Right cardiac atrium (tissue), 5 donors: ENCODE measurements at regions not wholly inside any gene's neighbourhood (a gene's known extent, or its start where the extent isn't known, plus 50 kb on each side); places are given as distances from the start of the nearest gene placed in this dataset.

ENCODE experiments used
- ATAC-seq, 2 donors: fragments of 200-7000 bp; cut with Tn5 transposase; one replicate each; pipeline versions ENCODE4 v1.8.0 to v1.9.1; 2020; ENCODE audit warnings: moderate library complexity in 2 of 2, mild to moderate bottlenecking in 1 of 2
- DNase-seq, 3 donors: peaks; one replicate each; pipeline ENCODE4 v3.0.0-alpha.2; 2020
- H3K27ac ChIP-seq: one replicate; pipeline ENCODE4 v1.5.1; 2013; ENCODE audit warnings: mild to moderate bottlenecking, low read length, control low read depth, moderate library complexity
- H3K27me3 ChIP-seq: one replicate; pipeline ENCODE4 v1.6.1; 2013; ENCODE audit not compliant: control insufficient read depth, insufficient read depth
- H3K4me1 ChIP-seq: one replicate; pipeline ENCODE4 v1.6.1; 2013; ENCODE audit warnings: low read length; ENCODE audit not compliant: control insufficient read depth, insufficient read depth
- H3K4me3 ChIP-seq: one replicate; pipeline ENCODE4 v1.5.1; 2013; ENCODE audit warnings: low read length, control low read depth
- H3K9me3 ChIP-seq: one replicate; pipeline ENCODE4 v1.6.1; 2013; ENCODE audit warnings: low read length; ENCODE audit not compliant: control insufficient read depth
- WGBS: extraction: QIAGEN DNeasy Blood & Tissue Kit; methylation state at CpG from one replicate; pipeline ENCODE4 v1.1.7; 2013; 5-methylcytosine and 5-hydroxymethylcytosine counted together
- intact Hi-C, 4 donors: fragments of 100-400 bp; cut with DNase I; formaldehyde crosslinking; loops; one replicate each; pipeline versions ENCODE4 v1.11.0 to v1.14.0; 2022 to 2023
- donor health status: healthy with polysubstance abuse.
- donor health status: DM: no; HTN: yes; CAD: no.
- donor health status: DM: no; HTN: no; CAD: no.
- donor health status: DM: no; HTN: yes; CAD: no; lungs with severe emphysema.
- donor health status: DM: yes; HTN: yes; CAD: no.

DNA sequence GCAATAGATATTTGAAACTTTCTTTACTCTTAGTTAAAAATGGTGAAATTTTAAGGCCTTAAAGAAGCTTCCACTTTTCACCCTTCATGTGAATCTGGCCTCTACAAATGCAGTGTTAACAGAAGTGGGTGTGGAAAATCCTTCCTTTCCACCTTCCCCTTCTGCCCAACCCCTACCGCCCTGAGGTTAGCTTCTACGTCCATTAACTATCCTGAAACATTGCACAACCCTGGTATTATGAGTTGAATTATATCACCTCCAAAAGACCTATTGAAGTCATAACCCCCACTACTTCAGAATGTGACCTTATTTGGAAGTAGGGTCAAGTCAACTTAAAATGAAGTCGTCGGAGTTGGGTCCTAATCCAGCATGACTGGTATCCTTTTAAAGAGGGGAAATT lies 80.8 kb upstream of the ACSL3 start:
- ATAC-seq = no peak
- Histone ChIP-seq H3K27me3 (no peaks in the 10 kb centered on the region), H3K9me3 (no peaks in the 10 kb centered on the region), H3K4me3 (no peak overlapping the region), H3K27ac (no peak overlapping the region), H3K4me1 (no peaks in the 10 kb centered on the region)
- 84% methylated on average over 4 of the region's 4 CpGs for WGBS
- intact Hi-C loops = no loop called here
- DNase-seq = no peak

DNA sequence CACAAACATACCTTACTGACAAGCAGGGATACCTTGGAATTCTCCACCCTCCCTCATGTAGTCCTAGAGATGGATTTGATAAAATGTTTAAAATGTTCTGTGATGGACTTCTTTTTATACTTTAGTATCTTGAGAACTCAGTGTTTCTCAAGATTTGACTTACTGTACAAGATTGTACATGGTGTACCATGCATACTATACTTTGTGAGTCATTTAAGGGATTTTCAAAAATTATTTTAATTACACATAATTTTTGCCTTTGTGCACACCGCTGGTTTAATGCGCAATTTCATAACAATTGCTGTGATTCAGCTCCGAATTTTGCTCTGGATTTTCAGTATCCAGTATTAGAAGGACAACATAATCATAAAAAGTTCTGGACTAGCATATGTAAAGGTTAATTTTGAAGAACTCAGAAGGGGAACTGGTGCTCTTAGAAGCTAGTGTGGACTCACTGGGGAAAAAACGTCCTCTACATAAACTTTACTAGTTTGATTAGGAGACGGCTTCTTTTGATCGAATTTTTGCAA lies 78.6 kb upstream of the ACSL3 start:
- WGBS = 88% methylated on average over 6 of the region's 6 CpGs
- H3K4me1 ChIP-seq = no peaks in the 10 kb centered on the region
- intact Hi-C loops = no loop called here
- H3K27me3 ChIP-seq = no peaks in the 10 kb centered on the region
- no peaks in the 10 kb centered on the region for H3K9me3 ChIP-seq
- no peak overlapping the region for H3K4me3 ChIP-seq
- ATAC-seq (no peak), DNase-seq (no peak)
- no peak overlapping the region for H3K27ac ChIP-seq

DNA sequence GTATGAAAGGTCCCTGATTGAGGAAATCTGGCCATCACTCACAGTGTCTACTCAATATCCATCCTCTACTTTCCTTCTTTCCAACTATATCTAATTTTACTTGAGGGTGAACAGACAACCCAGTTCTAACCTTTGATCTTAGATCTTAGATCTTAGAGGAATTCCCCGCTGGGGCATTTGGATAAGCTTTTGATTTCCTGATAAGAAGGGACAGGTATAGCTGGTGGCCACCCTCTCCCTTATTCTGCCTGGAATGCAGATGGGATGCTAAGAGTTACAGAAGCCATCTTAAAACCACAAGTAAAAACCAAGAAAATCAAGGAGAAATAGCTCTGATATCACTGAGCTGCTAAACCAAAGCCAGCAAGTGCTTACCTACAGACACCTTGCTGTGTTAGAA lies 77.2 kb upstream of the ACSL3 start:
- no peak overlapping the region for H3K27ac ChIP-seq
- 94% methylated on average over 1 of the region's 1 CpG for WGBS
- no peaks in the 10 kb centered on the region for H3K27me3 ChIP-seq
- no peak overlapping the region for H3K4me3 ChIP-seq
- no peaks in the 10 kb centered on the region for H3K9me3 ChIP-seq
- no peaks in the 10 kb centered on the region for H3K4me1 ChIP-seq
- intact Hi-C loops = no loop called here
- DNase-seq = no peak
- no peak for ATAC-seq

DNA sequence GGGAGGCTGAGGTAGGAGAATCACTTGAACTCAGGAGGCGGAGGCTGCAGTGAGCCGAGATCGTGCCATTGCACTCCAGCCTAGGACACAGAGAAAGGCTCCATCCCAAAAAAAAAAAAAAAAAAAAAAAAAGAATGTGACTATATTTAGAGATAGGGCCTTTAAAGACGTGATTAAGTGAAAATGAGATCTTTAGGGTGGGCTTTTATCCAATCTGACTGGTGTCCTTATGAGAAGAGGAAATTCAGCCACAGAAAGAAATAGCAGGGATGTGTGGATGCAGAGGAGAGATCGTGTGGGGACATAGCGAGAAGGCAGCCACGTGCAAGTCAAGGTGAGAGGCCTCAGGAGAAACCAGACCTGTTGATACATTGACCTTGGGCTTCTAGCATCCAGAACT lies 69.9 kb upstream of the ACSL3 start:
- intact Hi-C loops = loop anchor here in 2 of 4 donors (10.0 kb wide), 2 partner anchors 114 to 124 kb away; no protein-coding TSS in a partner anchor
- no peaks in the 10 kb centered on the region for H3K9me3 ChIP-seq
- 88% methylated on average over 7 of the region's 7 CpGs for WGBS
- ATAC-seq (no peak), DNase-seq (no peak)
- H3K4me3 ChIP-seq = no peak overlapping the region
- peaks cover 11% of the 10 kb centered on the region for H3K4me1 ChIP-seq
- no peaks in the 10 kb centered on the region for H3K27me3 ChIP-seq
- no peak overlapping the region for H3K27ac ChIP-seq

DNA sequence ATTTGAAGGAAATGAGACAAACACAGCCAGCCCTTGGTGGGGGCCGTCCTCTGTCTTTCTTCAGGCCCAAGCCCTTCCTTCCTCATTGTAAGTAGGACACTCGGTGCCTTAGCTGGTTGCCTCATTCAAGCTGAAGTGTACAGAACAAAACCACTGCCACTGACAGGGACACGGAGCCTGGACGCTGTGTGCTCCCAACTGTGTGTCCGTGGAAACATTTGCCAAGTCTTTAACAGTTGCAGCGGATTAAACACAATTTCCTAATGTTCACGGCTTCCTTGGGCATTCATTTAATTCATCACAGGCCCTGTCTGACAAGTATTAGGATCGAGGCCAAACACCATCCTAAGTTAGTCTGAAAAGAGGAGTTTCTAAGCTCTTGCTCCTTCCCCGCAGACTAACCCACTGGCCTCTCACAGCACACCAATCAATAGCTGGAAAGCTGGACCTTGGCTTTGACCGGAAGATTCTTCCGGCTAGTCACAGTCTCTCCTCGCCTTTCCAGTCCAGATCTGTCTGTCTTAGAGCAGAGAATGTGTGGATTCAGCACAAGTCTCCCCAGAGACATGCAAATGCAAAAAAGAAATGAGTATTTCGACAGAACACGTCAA lies 68.7 kb upstream of the ACSL3 start:
- intact Hi-C loops = loop anchor here in 2 of 4 donors (10.0 kb wide), 2 partner anchors 113 to 123 kb away; no protein-coding TSS in a partner anchor
- H3K9me3 ChIP-seq = no peaks in the 10 kb centered on the region
- H3K4me3 ChIP-seq = peak overlapping the region; percentile 3
- peaks cover 14% of the 10 kb centered on the region for H3K4me1 ChIP-seq
- H3K27me3 ChIP-seq = no peaks in the 10 kb centered on the region
- WGBS = 34% methylated on average over 14 of the region's 14 CpGs
- peak; percentile 92 to 93 for ATAC-seq
- DNase-seq = peak; percentile 70 to 85 (median 73)
- H3K27ac ChIP-seq = peak overlapping the region; percentile 93

DNA sequence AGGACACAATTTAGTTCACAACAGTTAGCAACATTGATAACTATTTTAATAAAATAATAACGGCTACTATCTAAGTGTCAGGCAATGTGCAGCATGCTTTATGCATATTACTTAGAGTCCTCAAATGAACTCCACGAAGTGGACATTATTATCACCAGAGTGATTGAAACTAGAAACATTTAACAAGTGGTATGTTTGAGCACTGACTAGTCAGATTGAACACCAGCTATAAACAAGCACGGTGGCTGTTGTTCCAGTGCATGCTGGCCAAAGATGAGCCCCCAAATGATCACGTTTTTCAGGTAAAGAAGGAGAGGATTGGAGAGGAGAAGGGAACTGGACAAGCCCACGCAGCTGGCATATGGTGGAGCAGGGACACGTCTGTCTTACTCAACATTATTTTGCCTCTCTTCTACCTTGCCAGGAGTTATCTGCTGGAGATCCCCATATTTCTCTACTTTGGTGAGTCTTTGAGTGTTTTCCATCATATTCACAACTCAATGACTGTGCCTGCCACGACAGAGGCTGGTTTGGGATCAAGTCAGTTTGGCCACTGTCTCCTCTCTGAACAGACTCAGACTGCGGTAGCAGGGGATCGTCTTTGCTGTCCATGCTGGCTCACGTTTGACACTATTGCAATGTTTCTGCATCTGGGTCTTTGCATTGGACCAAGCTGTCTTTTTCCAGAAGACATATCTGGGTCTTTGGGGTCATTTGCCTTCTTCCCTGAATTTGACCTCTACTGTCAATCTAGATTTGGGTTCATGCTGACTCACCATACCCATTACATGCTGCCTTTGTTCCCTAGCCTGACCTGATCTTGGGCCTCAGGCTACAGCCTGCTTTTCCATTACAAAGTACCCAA lies 66.0 kb upstream of the ACSL3 start:
- Histone ChIP-seq H3K27ac (no peak overlapping the region), H3K4me1 (peaks cover 10% of the 10 kb centered on the region), H3K27me3 (no peaks in the 10 kb centered on the region), H3K4me3 (no peak overlapping the region), H3K9me3 (no peaks in the 10 kb centered on the region)
- ATAC-seq (peak in 1 of 2 donors; percentile 42), DNase-seq (no peak)
- WGBS = 69% methylated on average over 10 of the region's 10 CpGs
- intact Hi-C loops = loop anchor here in 2 of 4 donors (10.0 kb wide), 2 partner anchors 110 to 120 kb away; no protein-coding TSS in a partner anchor

DNA sequence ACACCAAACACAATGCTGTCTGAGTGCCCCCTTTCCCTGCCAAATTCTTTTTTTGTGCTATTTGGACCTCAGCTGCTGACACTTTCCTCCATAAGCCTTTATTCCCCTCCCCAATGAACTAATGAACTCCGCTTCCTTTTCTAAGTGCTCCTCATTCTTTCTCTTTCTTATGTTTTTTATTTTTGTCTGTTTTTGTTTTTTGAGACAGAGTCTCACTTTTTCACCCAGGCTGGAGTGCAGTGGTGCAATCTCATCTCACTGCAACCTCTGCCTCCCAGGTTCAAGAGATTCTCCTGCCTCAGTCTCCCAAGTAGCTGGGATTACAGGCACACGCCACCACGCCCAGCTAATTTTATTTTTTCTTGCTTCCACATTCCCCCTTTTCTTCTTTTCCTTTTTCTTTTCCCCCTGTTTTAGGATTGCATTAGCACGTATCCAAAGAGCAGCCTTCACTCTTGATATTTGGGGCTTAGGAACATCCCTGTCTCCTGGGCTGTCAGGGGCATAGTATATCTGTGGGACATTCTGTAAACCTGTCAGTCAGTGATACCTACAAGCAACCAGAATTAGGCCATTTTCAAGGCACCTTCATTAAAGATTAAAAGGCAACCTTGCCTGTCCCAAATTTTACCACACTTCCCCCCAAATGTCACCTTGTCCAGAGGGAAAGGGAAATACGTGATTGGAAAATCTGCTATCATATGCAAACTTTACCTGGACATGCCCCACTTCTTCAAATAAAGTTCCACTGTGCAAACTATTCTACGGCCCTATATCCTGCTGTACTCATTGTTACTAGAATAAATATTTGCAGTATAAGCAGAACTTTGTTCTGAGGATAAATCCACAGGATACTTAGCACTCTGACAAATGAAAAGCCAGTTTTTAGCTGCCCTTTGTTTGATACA lies 65.1 kb upstream of the ACSL3 start:
- DNase-seq = no peak
- H3K9me3 ChIP-seq = no peaks in the 10 kb centered on the region
- H3K4me1 ChIP-seq = peaks cover 10% of the 10 kb centered on the region
- H3K27me3 ChIP-seq = no peaks in the 10 kb centered on the region
- no peak for ATAC-seq
- intact Hi-C loops = loop anchor here in 2 of 4 donors (10.0 kb wide), 2 partner anchors 109 to 119 kb away; no protein-coding TSS in a partner anchor
- WGBS = 89% methylated on average over 6 of the region's 6 CpGs
- no peak overlapping the region for H3K27ac ChIP-seq
- no peak overlapping the region for H3K4me3 ChIP-seq

DNA sequence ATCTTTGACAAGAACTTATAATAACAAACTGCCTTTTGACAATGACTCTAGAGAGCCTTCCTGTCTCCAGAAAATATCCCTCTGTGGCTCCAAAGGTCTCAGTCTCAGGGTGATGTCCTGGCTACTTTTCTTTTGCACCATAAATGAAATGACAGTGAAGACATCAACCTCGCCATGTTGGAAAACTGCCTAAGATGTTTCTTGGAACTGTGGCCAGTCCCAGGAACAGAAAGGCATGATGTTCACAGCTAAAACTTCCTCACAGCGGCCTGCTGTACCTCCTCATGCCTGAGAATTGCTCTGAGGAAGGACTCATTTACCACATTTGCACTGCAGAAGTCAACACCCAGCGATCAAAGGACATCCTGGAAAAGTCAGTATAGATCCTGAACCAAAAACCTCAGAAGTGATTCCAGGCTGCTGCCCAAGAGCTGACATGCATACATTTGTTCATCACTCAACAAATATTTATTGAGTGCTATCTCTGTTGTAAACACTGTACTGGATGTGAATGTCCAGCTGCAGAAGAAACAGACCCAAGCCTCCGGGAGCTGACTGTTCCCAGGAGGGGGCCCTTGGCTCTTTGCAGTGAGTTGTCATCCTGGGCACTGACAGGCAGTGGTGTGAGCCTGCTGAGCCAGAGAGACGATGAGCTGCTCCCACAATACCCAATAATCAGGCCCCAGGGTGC lies 64.3 kb upstream of the ACSL3 start:
- DNase-seq (no peak), ATAC-seq (peak; percentile 9 to 15)
- 35% methylated on average over 5 of the region's 5 CpGs for WGBS
- intact Hi-C loops = loop anchor here in 2 of 4 donors (10.0 kb wide), 2 partner anchors 108 to 118 kb away; no protein-coding TSS in a partner anchor
- Histone ChIP-seq H3K4me1 (peaks cover 7% of the 10 kb centered on the region), H3K27ac (no peak overlapping the region), H3K4me3 (no peak overlapping the region), H3K9me3 (no peaks in the 10 kb centered on the region), H3K27me3 (no peaks in the 10 kb centered on the region)

DNA sequence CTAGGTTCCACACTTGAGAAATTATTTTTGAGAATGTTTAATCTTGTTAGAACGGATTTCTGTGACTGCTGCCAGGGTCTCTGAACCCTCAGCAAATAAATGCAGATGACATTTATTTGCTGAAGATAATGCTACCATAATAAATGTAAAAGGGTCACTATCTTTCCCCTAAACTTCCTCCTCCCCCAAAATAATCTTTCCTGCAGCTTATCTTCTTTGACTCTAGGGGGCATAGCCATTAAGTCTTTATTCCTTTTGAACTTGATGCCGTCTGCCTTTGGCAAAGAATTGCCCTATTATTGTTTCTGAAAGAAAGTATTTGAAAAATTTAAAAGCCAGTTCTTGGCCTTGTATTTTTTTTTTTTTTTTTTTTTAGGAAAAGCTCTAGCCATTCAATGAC lies 63.6 kb upstream of the ACSL3 start:
- intact Hi-C loops = loop anchor here in 2 of 4 donors (10.0 kb wide), 2 partner anchors 108 to 118 kb away; no protein-coding TSS in a partner anchor
- ATAC-seq = no peak
- DNase-seq = no peak
- WGBS = 6% methylated on average over 2 of the region's 2 CpGs
- no peaks in the 10 kb centered on the region for H3K27me3 ChIP-seq
- H3K4me3 ChIP-seq = no peak overlapping the region
- no peaks in the 10 kb centered on the region for H3K9me3 ChIP-seq
- no peak overlapping the region for H3K27ac ChIP-seq
- peaks cover 5% of the 10 kb centered on the region for H3K4me1 ChIP-seq

DNA sequence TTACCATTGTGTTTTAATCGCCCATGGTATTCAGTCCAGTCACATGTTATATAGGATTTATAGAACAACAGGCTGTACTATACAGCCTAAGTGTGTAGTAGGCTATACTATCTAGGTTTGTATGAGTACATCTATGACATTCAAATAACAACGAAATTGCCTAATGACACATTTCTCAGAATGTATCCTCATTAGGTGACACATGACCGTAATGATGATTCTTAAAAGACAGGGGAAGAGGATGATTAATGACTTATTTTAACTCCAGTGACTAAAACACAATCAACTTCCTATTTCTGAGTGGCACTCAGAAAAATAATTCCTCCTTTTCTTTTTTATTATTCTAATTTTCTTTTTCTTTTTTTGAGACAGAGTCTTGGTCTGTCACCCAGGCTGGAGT lies 63.0 kb upstream of the ACSL3 start:
- no peak overlapping the region for H3K27ac ChIP-seq
- no peaks in the 10 kb centered on the region for H3K9me3 ChIP-seq
- ATAC-seq (no peak), DNase-seq (no peak)
- peaks cover 3% of the 10 kb centered on the region for H3K4me1 ChIP-seq
- intact Hi-C loops = loop anchor here in 2 of 4 donors (10.0 kb wide), 2 partner anchors 107 to 117 kb away; no protein-coding TSS in a partner anchor
- 78% methylated on average over 3 of the region's 3 CpGs for WGBS
- H3K27me3 ChIP-seq = no peaks in the 10 kb centered on the region
- no peak overlapping the region for H3K4me3 ChIP-seq
